Hepatocyte (in vitro differentiated cells): ENCODE measurements at regions not wholly inside any gene's neighbourhood (a gene's known extent, or its start where the extent isn't known, plus 50 kb on each side); places are given as distances from the start of the nearest gene placed in this dataset.

Source experiments
- CTCF ChIP-seq: fragments of 200-600 bp; sonication (generic); IDR thresholded peaks from 2 replicates; pipeline ENCODE4 v1.5.1; 2016; ENCODE audit warnings: antibody characterized with exemption, mild to moderate bottlenecking; ENCODE audit not compliant: poor library complexity
- EZH2 ChIP-seq: fragments of 200-600 bp; sonication (generic); IDR thresholded peaks from 2 replicates; pipeline ENCODE4 v1.6.1; 2016; ENCODE audit warnings: antibody characterized with exemption, mild to moderate bottlenecking, borderline replicate concordance

- no peak for TF ChIP-seq CTCF
- no peak for TF ChIP-seq EZH2
These were observed 203.1 kb downstream of the BRD1 start for GRCh38 chr22:49624421-49625177.
